Rectal smooth muscle tissue (tissue), 1 donor: ENCODE measurements at regions not wholly inside any gene's neighbourhood (a gene's known extent, or its start where the extent isn't known, plus 50 kb on each side); places are given as distances from the start of the nearest gene placed in this dataset.

Source experiments
- H3K27ac ChIP-seq: one replicate; pipeline ENCODE4 v1.7.0; 2013; ENCODE audit warnings: low read depth, low read length, inconsistent platforms
- H3K27me3 ChIP-seq: one replicate; pipeline ENCODE4 v1.7.0; 2013; ENCODE audit warnings: low read length; ENCODE audit not compliant: control insufficient read depth, insufficient read depth
- H3K36me3 ChIP-seq: one replicate; pipeline ENCODE4 v1.7.0; 2013; ENCODE audit warnings: low read length; ENCODE audit not compliant: control insufficient read depth, insufficient read depth
- H3K4me1 ChIP-seq: one replicate; pipeline ENCODE4 v1.7.0; 2013; ENCODE audit warnings: low read length; ENCODE audit not compliant: control insufficient read depth, insufficient read depth
- H3K4me3 ChIP-seq: one replicate; pipeline ENCODE4 v1.7.0; 2013; ENCODE audit warnings: low read length
- H3K9ac ChIP-seq: one replicate; pipeline ENCODE4 v1.7.0; 2013; ENCODE audit warnings: low read length

- Histone ChIP-seq H3K27ac (no peak overlapping the region), H3K4me1 (no peaks in the 10 kb centered on the region), H3K4me3 (no peak overlapping the region), H3K27me3 (no peaks in the 10 kb centered on the region), H3K36me3 (no peaks in the 10 kb centered on the region), H3K9ac (no peak overlapping the region)
Observed at GRCh38 chr5:28880936-28881335, 1842.5 kb upstream of the CDH9 start.

- H3K27me3 ChIP-seq, result no peaks in the 10 kb centered on the region
- no peaks in the 10 kb centered on the region for H3K4me1 ChIP-seq
- H3K36me3 ChIP-seq, result no peaks in the 10 kb centered on the region
- H3K9ac ChIP-seq, result no peak overlapping the region
- no peak overlapping the region for H3K4me3 ChIP-seq
- H3K27ac ChIP-seq, result no peak overlapping the region
Observed at GRCh38 chr5:28877050-28877449, 1838.7 kb upstream of the CDH9 start.

- no peak overlapping the region for H3K4me3 ChIP-seq
- no peaks in the 10 kb centered on the region for H3K4me1 ChIP-seq
- H3K27me3 ChIP-seq, result no peaks in the 10 kb centered on the region
- no peak overlapping the region for H3K27ac ChIP-seq
- no peaks in the 10 kb centered on the region for H3K36me3 ChIP-seq
- no peak overlapping the region for H3K9ac ChIP-seq
Observed at GRCh38 chr5:28864006-28864405, 1825.6 kb upstream of the CDH9 start.

GRCh38 chr5:28862860-28863196, 1824.4 kb upstream of the CDH9 start:
- Histone ChIP-seq H3K36me3 (no peaks in the 10 kb centered on the region), H3K4me3 (no peak overlapping the region), H3K27me3 (no peaks in the 10 kb centered on the region), H3K9ac (no peak overlapping the region), H3K4me1 (no peaks in the 10 kb centered on the region), H3K27ac (no peak overlapping the region)

GRCh38 chr5:28862137-28862859, 1823.9 kb upstream of the CDH9 start:
- H3K9ac ChIP-seq, result no peak overlapping the region
- H3K4me3 ChIP-seq, result no peak overlapping the region
- H3K27ac ChIP-seq, result no peak overlapping the region
- H3K4me1 ChIP-seq, result no peaks in the 10 kb centered on the region
- H3K27me3 ChIP-seq, result no peaks in the 10 kb centered on the region
- no peaks in the 10 kb centered on the region for H3K36me3 ChIP-seq

GRCh38 chr5:28855626-28856025, 1817.2 kb upstream of the CDH9 start:
- Histone ChIP-seq H3K4me1 (no peaks in the 10 kb centered on the region), H3K36me3 (no peaks in the 10 kb centered on the region), H3K4me3 (no peak overlapping the region), H3K27me3 (no peaks in the 10 kb centered on the region), H3K27ac (no peak overlapping the region), H3K9ac (no peak overlapping the region)

- Histone ChIP-seq H3K27ac (no peak overlapping the region), H3K4me1 (no peaks in the 10 kb centered on the region), H3K27me3 (no peaks in the 10 kb centered on the region), H3K4me3 (no peak overlapping the region), H3K36me3 (no peaks in the 10 kb centered on the region), H3K9ac (no peak overlapping the region)
Observed at GRCh38 chr5:28850320-28850921, 1812.0 kb upstream of the CDH9 start.

GRCh38 chr5:28831042-28831441, 1792.7 kb upstream of the CDH9 start:
- Histone ChIP-seq H3K27me3 (no peaks in the 10 kb centered on the region), H3K27ac (no peak overlapping the region), H3K4me1 (no peaks in the 10 kb centered on the region), H3K4me3 (no peak overlapping the region), H3K9ac (no peak overlapping the region), H3K36me3 (no peaks in the 10 kb centered on the region)

GRCh38 chr5:28823231-28823630, 1784.8 kb upstream of the CDH9 start:
- Histone ChIP-seq H3K9ac (no peak overlapping the region), H3K4me3 (no peak overlapping the region), H3K27ac (no peak overlapping the region), H3K36me3 (no peaks in the 10 kb centered on the region), H3K27me3 (no peaks in the 10 kb centered on the region), H3K4me1 (no peaks in the 10 kb centered on the region)

GRCh38 chr5:28822071-28822470, 1783.7 kb upstream of the CDH9 start:
- Histone ChIP-seq H3K9ac (no peak overlapping the region), H3K4me3 (no peak overlapping the region), H3K27me3 (no peaks in the 10 kb centered on the region), H3K36me3 (no peaks in the 10 kb centered on the region), H3K4me1 (no peaks in the 10 kb centered on the region), H3K27ac (no peak overlapping the region)

GRCh38 chr5:28810751-28811136, 1772.4 kb upstream of the CDH9 start:
- no peaks in the 10 kb centered on the region for H3K36me3 ChIP-seq

GRCh38 chr5:28809811-28810750, 1771.7 kb upstream of the CDH9 start:
- Histone ChIP-seq H3K27me3 (no peaks in the 10 kb centered on the region), H3K27ac (no peak overlapping the region), H3K36me3 (no peaks in the 10 kb centered on the region), H3K4me3 (no peak overlapping the region), H3K9ac (no peak overlapping the region), H3K4me1 (no peaks in the 10 kb centered on the region)

More at GRCh38 chr5:28810751-28811136, 1772.4 kb upstream of the CDH9 start:
- H3K27ac ChIP-seq, result no peak overlapping the region
- no peak overlapping the region for H3K4me3 ChIP-seq
- no peaks in the 10 kb centered on the region for H3K4me1 ChIP-seq
- H3K9ac ChIP-seq, result no peak overlapping the region
- H3K27me3 ChIP-seq, result no peaks in the 10 kb centered on the region
